ENCODE measurements at regions not wholly inside any gene's neighbourhood (a gene's known extent, or its start where the extent isn't known, plus 50 kb on each side); places are given as distances from the start of the nearest gene placed in this dataset.
"Not testable (repeated sequence)": the region's sequence is repeated elsewhere in the genome, so short reads cannot be mapped to it uniquely, and the experiment has no call there.

GRCh38 chr2:132220589-132220988 lies 58.8 kb upstream of the ANKRD30BL start:
- DNase-seq (ENCODE audit: low spot score); in situ Hi-C loops (cut with HindIII; ENCODE audit: low sequenced_read_pairs): not testable (repeated sequence)

GRCh38 chr2:132221886-132222285 lies 60.1 kb upstream of the ANKRD30BL start:
- in situ Hi-C loops (cut with HindIII; ENCODE audit: low sequenced_read_pairs); DNase-seq (ENCODE audit: low spot score): not testable (repeated sequence)

GRCh38 chr2:132252191-132252893 lies 90.6 kb upstream of the ANKRD30BL start:
- DNase-seq (ENCODE audit: low spot score) = no peak
- in situ Hi-C loops (cut with HindIII; ENCODE audit: low sequenced_read_pairs) = no loop called here

GRCh38 chr2:132252894-132253264 lies 91.1 kb upstream of the ANKRD30BL start:
- DNase-seq (ENCODE audit: low spot score) = no peak
- in situ Hi-C loops (cut with HindIII; ENCODE audit: low sequenced_read_pairs) = no loop called here

GRCh38 chr2:132253496-132254305 lies 91.9 kb upstream of the ANKRD30BL start:
- in situ Hi-C loops (cut with HindIII; ENCODE audit: low sequenced_read_pairs) = no loop called here
- no peak for DNase-seq (ENCODE audit: low spot score)

GRCh38 chr2:132254306-132254919 lies 92.7 kb upstream of the ANKRD30BL start:
- in situ Hi-C loops (cut with HindIII; ENCODE audit: low sequenced_read_pairs); DNase-seq (ENCODE audit: low spot score): not testable (repeated sequence)

GRCh38 chr2:132255714-132256113 lies 94.0 kb upstream of the ANKRD30BL start:
- in situ Hi-C loops (cut with HindIII; ENCODE audit: low sequenced_read_pairs) = no loop called here

GRCh38 chr2:132256251-132256902 lies 94.6 kb upstream of the ANKRD30BL start:
- DNase-seq (ENCODE audit: low spot score) = no peak
- in situ Hi-C loops (cut with HindIII; ENCODE audit: low sequenced_read_pairs) = no loop called here

More at GRCh38 chr2:132255714-132256113, 94.0 kb upstream of the ANKRD30BL start:
- DNase-seq (ENCODE audit: low spot score) = no peak

GRCh38 chr2:132256903-132257300 lies 95.2 kb upstream of the ANKRD30BL start:
- in situ Hi-C loops (cut with HindIII; ENCODE audit: low sequenced_read_pairs); DNase-seq (ENCODE audit: low spot score): not testable (repeated sequence)

GRCh38 chr2:132257301-132258171 lies 95.8 kb upstream of the ANKRD30BL start:
- in situ Hi-C loops (cut with HindIII; ENCODE audit: low sequenced_read_pairs); DNase-seq (ENCODE audit: low spot score): not testable (repeated sequence)

GRCh38 chr2:132259276-132259675 lies 97.5 kb upstream of the ANKRD30BL start:
- DNase-seq (ENCODE audit: low spot score); in situ Hi-C loops (cut with HindIII; ENCODE audit: low sequenced_read_pairs): not testable (repeated sequence)

- DNase-seq (ENCODE audit: low spot score); in situ Hi-C loops (cut with HindIII; ENCODE audit: low sequenced_read_pairs): not testable (repeated sequence)
Observed at GRCh38 chr2:132265595-132265994, 103.8 kb upstream of the ANKRD30BL start.

- in situ Hi-C loops (cut with HindIII; ENCODE audit: low sequenced_read_pairs) = no loop called here
- no peak for DNase-seq (ENCODE audit: low spot score)
Observed at GRCh38 chr2:132267105-132267497, 105.3 kb upstream of the ANKRD30BL start.

- DNase-seq (ENCODE audit: low spot score); in situ Hi-C loops (cut with HindIII; ENCODE audit: low sequenced_read_pairs): not testable (repeated sequence)
Observed at GRCh38 chr2:132267498-132268283, 105.9 kb upstream of the ANKRD30BL start.

- in situ Hi-C loops (cut with HindIII; ENCODE audit: low sequenced_read_pairs); DNase-seq (ENCODE audit: low spot score): not testable (repeated sequence)
Observed at GRCh38 chr2:132268284-132268976, 106.7 kb upstream of the ANKRD30BL start.

GRCh38 chr2:132268977-132269523 lies 107.3 kb upstream of the ANKRD30BL start:
- in situ Hi-C loops (cut with HindIII; ENCODE audit: low sequenced_read_pairs) = no loop called here
- DNase-seq (ENCODE audit: low spot score) = no peak

- no peak for DNase-seq (ENCODE audit: low spot score)
Observed at GRCh38 chr2:132270255-132270654, 108.5 kb upstream of the ANKRD30BL start.

More at GRCh38 chr2:132270255-132270654, 108.5 kb upstream of the ANKRD30BL start:
- in situ Hi-C loops (cut with HindIII; ENCODE audit: low sequenced_read_pairs) = no loop called here
